ENCODE measurements at regions not wholly inside any gene's neighbourhood (a gene's known extent, or its start where the extent isn't known, plus 50 kb on each side); places are given as distances from the start of the nearest gene placed in this dataset.

DNA sequence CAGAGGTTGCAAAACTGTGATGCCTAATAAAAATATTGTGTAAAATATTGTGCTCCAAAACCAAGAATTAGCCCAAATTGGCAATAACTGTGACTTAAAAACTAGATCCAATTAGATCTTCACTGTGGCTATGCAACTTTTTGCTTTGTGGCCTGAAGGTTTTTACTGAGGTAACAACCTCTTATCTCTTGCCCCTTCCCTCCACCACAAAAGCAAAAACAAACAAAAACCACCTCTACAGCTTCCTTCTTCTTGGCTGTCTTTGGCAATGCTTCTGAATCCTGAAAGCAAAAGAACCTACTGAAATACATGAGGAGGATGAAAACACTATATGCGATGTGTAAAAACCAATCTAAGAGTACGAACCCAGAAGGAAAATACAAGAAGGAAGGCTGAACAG lies 226.7 kb upstream of the MBL2 start:
- H3K9me3 ChIP-seq (ENCODE audit: control insufficient read depth in 1 of 2, insufficient read depth in 1 of 2, low read depth in 1 of 2, low read length in 2 of 2) = peaks cover 9 to 11% of the 10 kb centered on the region in 2 experiments; a peak in 2 of 4 replicates
- CTCF ChIA-PET = no interaction called here
- no peak overlapping the region for H2AFZ ChIP-seq (ENCODE audit: low read depth, low read length, poor library complexity, severe bottlenecking)
- intact Hi-C loops (cut with micrococcal nuclease) = no loop called here
- ATAC-seq (no peak), DNase-seq (ENCODE audit: low read depth, low spot score) (no peak)
- RAD21 ChIA-PET (ENCODE audit: low non-redundant PET in 1 of 2, low total read pairs in 2 of 2, uncharacterized antibody in 2 of 2, unreplicated experiment in 2 of 2) = no interaction called here
- TF ChIP-seq POLR2A (IDR thresholded peaks at IDR 0.05; ENCODE audit: borderline replicate concordance, extremely low read depth, insufficient read depth, insufficient read length) (no peak), RAD21 (IDR thresholded peaks at IDR 0.05; ENCODE audit: low read depth) (no peak), JUND (IDR thresholded peaks at IDR 0.05) (no peak), EGR1 (IDR thresholded peaks at IDR 0.05; ENCODE audit: low read depth) (no peak), ELF1 (IDR thresholded peaks at IDR 0.05; ENCODE audit: borderline replicate concordance, low read depth) (no peak), ZNF274 (IDR thresholded peaks at IDR 0.05; ENCODE audit: low read depth, low read length) (no peak)
- TF ChIP-seq, protein P1, sequence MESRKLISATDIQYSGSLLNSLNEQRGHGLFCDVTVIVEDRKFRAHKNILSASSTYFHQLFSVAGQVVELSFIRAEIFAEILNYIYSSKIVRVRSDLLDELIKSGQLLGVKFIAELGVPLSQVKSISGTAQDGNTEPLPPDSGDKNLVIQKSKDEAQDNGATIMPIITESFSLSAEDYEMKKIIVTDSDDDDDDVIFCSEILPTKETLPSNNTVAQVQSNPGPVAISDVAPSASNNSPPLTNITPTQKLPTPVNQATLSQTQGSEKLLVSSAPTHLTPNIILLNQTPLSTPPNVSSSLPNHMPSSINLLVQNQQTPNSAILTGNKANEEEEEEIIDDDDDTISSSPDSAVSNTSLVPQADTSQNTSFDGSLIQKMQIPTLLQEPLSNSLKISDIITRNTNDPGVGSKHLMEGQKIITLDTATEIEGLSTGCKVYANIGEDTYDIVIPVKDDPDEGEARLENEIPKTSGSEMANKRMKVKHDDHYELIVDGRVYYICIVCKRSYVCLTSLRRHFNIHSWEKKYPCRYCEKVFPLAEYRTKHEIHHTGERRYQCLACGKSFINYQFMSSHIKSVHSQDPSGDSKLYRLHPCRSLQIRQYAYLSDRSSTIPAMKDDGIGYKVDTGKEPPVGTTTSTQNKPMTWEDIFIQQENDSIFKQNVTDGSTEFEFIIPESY (IDR thresholded peaks at IDR 0.05; ENCODE audit: extremely low read depth, insufficient replicate concordance, low read length) = no peak
- TF ChIP-seq, protein P2, sequence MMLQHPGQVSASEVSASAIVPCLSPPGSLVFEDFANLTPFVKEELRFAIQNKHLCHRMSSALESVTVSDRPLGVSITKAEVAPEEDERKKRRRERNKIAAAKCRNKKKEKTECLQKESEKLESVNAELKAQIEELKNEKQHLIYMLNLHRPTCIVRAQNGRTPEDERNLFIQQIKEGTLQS (IDR thresholded peaks at IDR 0.05) = no peak
- TF ChIP-seq, protein P3, sequence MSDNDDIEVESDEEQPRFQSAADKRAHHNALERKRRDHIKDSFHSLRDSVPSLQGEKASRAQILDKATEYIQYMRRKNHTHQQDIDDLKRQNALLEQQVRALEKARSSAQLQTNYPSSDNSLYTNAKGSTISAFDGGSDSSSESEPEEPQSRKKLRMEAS (IDR thresholded peaks at IDR 0.05) = no peak
- no peaks in the 10 kb centered on the region for H4K20me1 ChIP-seq (ENCODE audit: insufficient read depth)
- no peak overlapping the region for H3K4me3 ChIP-seq (replicated peaks in 1 of 2; ENCODE audit: low read depth in 1 of 2, low read length in 2 of 2)
- no peaks in the 10 kb centered on the region for H3K9me2 ChIP-seq (ENCODE audit: insufficient read depth)
- H3K27me3 ChIP-seq (ENCODE audit: insufficient read depth, low read length) = no peaks in the 10 kb centered on the region
- no peaks in the 10 kb centered on the region for H3K79me2 ChIP-seq (ENCODE audit: insufficient read depth, low read length)
- H3K27ac ChIP-seq (ENCODE audit: low read depth, low read length) = no peak overlapping the region
- no peaks in the 10 kb centered on the region for H3K36me3 ChIP-seq (ENCODE audit: control insufficient read depth in 1 of 2, insufficient read depth in 2 of 2, low read length in 2 of 2)
- no TSS peak for BruUV-seq (replicated peaks)
- H3K9ac ChIP-seq (ENCODE audit: low read length) = no peak overlapping the region
- H3K4me1 ChIP-seq (ENCODE audit: control insufficient read depth in 1 of 2, insufficient read depth in 2 of 2, low read length in 2 of 2) = no peaks in the 10 kb centered on the region
- POLR2A ChIA-PET = no interaction called here
- no peak overlapping the region for H3K4me2 ChIP-seq (ENCODE audit: low read length)

DNA sequence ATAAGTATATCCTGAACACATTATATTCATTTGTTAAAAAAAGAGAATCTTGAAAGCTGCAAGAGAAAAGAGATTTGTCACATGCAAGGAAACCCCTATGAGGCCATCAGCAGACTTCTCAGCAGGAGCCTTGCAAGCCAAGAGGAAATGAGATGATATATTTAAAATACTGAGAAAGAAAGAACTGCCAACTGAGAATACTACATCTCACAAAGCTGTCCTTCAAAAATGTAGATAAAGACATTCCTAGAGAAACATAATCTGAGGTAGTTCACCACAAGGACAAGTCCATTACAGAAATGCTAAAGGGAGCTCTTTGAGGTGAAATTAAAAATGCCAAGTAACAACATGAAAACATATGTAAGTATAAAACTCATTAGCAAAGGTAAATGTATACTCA lies 224.4 kb upstream of the MBL2 start:
- BruUV-seq (replicated peaks) = no TSS peak
- no peak for DNase-seq (ENCODE audit: low read depth, low spot score)
- H3K27me3 ChIP-seq (ENCODE audit: insufficient read depth, low read length) = no peaks in the 10 kb centered on the region
- no peak overlapping the region for H3K4me3 ChIP-seq (replicated peaks in 1 of 2; ENCODE audit: low read depth in 1 of 2, low read length in 2 of 2)
- H4K20me1 ChIP-seq (ENCODE audit: insufficient read depth) = no peaks in the 10 kb centered on the region
- H3K27ac ChIP-seq (ENCODE audit: low read depth, low read length) = no peak overlapping the region
- TF ChIP-seq JUND (IDR thresholded peaks at IDR 0.05) (no peak), EZH2phosphoT487 (IDR thresholded peaks at IDR 0.05; ENCODE audit: borderline replicate concordance) (no peak), SP1 (IDR thresholded peaks at IDR 0.05; ENCODE audit: low read depth) (no peak), TCF7L2 (IDR thresholded peaks at IDR 0.05; ENCODE audit: borderline replicate concordance, extremely low read depth, insufficient read depth, insufficient read length) (no peak), ZFX (IDR thresholded peaks at IDR 0.05) (no peak), SRF (IDR thresholded peaks at IDR 0.05; ENCODE audit: low read depth) (no peak), FOSL1 (IDR thresholded peaks at IDR 0.05; ENCODE audit: low read depth) (no peak), EGR1 (IDR thresholded peaks at IDR 0.05; ENCODE audit: low read depth) (no peak)
- TF ChIP-seq, protein P4, sequence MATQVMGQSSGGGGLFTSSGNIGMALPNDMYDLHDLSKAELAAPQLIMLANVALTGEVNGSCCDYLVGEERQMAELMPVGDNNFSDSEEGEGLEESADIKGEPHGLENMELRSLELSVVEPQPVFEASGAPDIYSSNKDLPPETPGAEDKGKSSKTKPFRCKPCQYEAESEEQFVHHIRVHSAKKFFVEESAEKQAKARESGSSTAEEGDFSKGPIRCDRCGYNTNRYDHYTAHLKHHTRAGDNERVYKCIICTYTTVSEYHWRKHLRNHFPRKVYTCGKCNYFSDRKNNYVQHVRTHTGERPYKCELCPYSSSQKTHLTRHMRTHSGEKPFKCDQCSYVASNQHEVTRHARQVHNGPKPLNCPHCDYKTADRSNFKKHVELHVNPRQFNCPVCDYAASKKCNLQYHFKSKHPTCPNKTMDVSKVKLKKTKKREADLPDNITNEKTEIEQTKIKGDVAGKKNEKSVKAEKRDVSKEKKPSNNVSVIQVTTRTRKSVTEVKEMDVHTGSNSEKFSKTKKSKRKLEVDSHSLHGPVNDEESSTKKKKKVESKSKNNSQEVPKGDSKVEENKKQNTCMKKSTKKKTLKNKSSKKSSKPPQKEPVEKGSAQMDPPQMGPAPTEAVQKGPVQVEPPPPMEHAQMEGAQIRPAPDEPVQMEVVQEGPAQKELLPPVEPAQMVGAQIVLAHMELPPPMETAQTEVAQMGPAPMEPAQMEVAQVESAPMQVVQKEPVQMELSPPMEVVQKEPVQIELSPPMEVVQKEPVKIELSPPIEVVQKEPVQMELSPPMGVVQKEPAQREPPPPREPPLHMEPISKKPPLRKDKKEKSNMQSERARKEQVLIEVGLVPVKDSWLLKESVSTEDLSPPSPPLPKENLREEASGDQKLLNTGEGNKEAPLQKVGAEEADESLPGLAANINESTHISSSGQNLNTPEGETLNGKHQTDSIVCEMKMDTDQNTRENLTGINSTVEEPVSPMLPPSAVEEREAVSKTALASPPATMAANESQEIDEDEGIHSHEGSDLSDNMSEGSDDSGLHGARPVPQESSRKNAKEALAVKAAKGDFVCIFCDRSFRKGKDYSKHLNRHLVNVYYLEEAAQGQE (IDR thresholded peaks at IDR 0.05; ENCODE audit: low read depth) = no peak
- ATAC-seq = no peak
- H3K9ac ChIP-seq (ENCODE audit: low read length) = no peak overlapping the region
- H3K4me2 ChIP-seq (ENCODE audit: low read length) = no peak overlapping the region
- ChIA-PET RAD21 (ENCODE audit: low non-redundant PET in 1 of 2, low total read pairs in 2 of 2, uncharacterized antibody in 2 of 2, unreplicated experiment in 2 of 2) (no interaction called here), POLR2A (no interaction called here), CTCF (no interaction called here)
- H2AFZ ChIP-seq (ENCODE audit: low read depth, low read length, poor library complexity, severe bottlenecking) = no peak overlapping the region
- no peaks in the 10 kb centered on the region for H3K4me1 ChIP-seq (ENCODE audit: control insufficient read depth in 1 of 2, insufficient read depth in 2 of 2, low read length in 2 of 2)
- H3K36me3 ChIP-seq (ENCODE audit: control insufficient read depth in 1 of 2, insufficient read depth in 2 of 2, low read length in 2 of 2) = no peaks in the 10 kb centered on the region
- no peaks in the 10 kb centered on the region for H3K9me2 ChIP-seq (ENCODE audit: insufficient read depth)
- no peaks in the 10 kb centered on the region for H3K79me2 ChIP-seq (ENCODE audit: insufficient read depth, low read length)
- intact Hi-C loops (cut with micrococcal nuclease) = no loop called here
- H3K9me3 ChIP-seq (ENCODE audit: control insufficient read depth in 1 of 2, insufficient read depth in 1 of 2, low read depth in 1 of 2, low read length in 2 of 2) = peaks cover 4 to 11% of the 10 kb centered on the region in 2 experiments; a peak in 2 of 4 replicates
